Right hindlimb (tissue), 1 donor: ENCODE measurements at regions not wholly inside any gene's neighbourhood (a gene's known extent, or its start where the extent isn't known, plus 50 kb on each side); places are given as distances from the start of the nearest gene placed in this dataset.
"Not testable (repeated sequence)": the region's sequence is repeated elsewhere in the genome, so short reads cannot be mapped to it uniquely, and the experiment has no call there.

ENCODE experiments used
- DNase-seq: peaks from one replicate; pipeline ENCODE4 v3.0.0-alpha.2; 2018

DNA sequence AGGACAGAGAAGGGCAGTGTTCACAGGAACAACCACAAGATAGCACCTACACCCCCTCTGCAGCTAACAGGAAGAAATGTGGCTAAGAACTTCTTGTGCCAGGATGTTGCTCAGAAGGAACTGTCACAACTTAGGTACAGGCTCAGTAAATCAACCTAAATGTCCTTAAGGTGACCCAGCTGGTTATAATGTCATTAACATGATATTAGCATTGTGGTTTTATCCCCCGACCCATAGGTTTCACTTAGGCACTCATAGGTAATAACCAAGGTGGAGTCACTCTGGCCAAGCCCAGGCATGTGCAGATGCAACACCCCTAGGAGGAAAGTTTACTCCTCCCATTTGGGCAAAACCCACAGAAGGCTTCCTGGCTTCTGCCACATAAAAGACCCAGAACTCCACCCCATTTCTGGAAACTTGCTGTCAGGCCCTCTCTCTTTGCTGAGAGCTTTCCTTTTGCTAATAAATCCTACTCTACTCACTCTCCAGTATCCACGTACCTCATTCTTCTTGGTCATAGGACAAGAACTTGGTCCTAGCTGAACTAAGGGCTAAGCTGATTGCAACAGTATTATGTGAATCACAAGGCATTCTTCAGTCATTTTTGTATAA lies 951.3 kb downstream of the SLITRK5 start:
- no peak for DNase-seq

DNA sequence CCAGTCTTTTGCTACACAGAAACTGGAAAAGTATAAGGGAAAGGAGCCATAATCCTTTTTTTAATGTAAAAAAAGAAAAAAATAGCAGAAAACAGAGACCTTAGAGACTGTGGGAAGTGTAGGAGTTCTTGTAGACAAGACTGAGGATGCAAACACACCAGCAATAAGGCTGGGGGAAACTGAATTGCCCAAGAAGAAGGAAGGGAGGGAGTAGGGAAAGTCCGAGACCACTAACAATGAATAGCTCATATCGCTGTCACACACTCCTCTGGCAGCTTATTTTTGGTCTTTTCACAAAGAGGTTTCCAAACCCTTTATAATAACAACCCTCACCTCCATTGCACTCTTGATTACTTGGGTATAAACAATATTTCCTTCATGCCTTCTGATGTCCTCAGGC lies 952.0 kb downstream of the SLITRK5 start:
- DNase-seq, result no peak

GRCh38 chr13:88627071-88627470 lies 955.9 kb downstream of the SLITRK5 start:
- no peak for DNase-seq

DNA sequence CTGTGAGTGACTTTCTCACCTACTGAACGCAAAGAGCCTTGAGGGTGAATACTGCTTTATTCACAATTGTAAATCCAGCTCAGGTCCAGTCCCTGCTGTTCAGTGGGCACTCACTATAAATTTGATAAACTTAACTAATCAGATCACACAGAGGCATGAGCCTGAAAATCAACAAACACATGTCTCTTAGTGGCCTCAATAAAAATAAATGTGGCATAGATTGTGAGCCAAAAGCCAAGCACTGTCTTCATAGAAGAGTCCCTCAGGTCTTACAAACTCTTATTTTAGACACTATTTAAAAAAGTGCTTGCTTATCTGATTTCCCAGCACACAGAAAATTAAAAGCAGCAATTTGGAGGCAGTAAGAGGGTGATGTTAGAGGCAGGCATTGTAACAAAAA lies 957.7 kb downstream of the SLITRK5 start:
- DNase-seq, result no peak

GRCh38 chr13:88637935-88638334 lies 966.8 kb downstream of the SLITRK5 start:
- DNase-seq, result no peak

DNA sequence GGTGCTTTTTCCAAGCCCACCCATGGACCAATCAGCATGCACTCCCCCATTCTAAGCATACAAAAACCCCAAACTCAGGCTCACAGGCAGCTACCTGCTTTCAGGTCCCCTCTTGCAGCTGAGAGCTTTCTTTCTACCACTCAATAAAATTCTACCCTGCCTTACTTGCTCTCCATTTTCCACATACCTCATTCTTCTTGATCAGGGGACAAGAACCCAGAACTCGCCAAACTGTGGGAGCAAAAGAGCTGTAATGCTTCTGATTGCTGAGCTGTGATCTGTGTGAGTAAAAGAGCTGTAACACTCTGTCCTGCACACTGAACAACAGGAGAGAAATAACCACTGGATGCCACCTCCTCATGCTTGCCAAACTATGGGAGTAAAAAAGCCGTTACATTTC lies 972.1 kb downstream of the SLITRK5 start:
- DNase-seq, result no peak

GRCh38 chr13:88648598-88649373 lies 977.6 kb downstream of the SLITRK5 start:
- DNase-seq, result no peak

DNA sequence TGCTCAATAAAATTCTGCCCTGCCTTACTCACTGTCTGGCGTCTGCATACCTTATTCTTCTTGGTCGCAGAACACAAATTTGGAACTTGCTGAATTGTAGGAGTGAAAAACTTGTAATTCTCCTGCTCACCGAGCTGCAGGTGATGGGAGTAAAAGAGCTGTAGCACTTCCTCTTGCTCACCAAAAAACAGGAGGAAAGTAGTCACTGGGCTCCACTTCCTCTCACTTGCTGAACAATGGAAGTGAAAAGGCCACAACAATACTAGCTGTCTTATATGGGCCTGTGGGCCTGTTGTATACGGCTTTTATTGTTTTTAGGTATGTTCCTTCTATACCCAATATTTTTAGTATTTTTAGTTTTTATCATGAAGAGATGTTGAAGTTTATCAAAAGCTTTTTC lies 978.7 kb downstream of the SLITRK5 start:
- DNase-seq, result no peak

- no peak for DNase-seq
These were observed 980.4 kb downstream of the SLITRK5 start for GRCh38 chr13:88651531-88651930.

DNA sequence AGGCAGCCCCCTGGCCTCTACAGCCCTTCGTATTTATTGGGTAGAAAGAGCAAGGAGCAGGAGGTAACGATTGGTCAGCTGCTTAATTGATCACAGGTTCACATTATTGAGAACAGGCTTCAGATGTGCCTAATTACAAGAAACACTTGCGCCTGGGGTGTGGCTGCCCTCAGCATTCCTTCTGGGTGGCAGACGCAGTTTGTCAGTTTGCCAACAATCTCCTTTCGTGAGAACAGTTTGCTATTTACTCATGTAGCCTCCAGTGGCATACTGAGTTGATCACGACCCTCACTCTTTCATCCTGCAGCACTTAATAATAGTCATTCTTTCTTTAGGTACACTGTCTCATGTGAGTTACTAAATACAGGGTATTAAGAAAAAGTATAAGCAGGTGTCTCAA lies 985.6 kb downstream of the SLITRK5 start:
- DNase-seq, result no peak

DNA sequence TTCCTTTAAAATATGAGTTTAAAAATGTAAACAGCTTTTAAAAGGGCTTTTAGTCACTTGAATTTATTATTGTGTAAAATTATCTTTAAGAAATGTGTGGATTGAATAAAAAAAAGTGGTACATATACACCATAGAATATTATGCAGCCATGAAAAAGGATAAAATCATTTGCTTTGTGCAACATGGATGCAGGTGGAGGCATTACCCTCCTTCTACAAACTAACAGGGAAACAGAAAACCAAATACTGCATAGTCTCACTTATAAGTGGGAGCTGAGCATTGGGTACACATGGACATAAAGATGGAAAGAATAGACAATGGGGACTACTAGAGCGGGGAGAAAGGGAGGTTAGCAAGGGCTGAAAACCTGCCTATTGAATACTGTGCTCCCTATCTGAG lies 999.3 kb downstream of the SLITRK5 start:
- DNase-seq, result no peak

DNA sequence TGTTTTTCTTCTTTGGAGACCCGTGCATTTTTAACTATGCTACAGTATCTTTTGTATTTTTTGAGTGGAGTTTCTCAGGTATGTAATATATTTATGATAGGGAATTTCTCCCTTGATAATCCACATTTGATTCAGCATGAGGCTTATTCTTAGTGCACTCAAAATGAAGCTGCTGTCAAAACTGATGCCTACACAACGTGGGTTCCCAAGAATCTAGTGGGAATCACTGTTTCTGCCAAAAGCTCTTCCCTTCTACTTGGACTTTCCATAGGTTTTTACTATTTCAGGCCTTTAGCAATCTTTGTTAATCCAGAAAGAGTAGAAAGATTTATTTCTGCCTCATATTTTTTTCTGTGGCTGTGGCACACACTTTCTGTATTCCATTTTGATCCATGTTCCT lies 1003.7 kb downstream of the SLITRK5 start:
- DNase-seq, result no peak

- DNase-seq, result no peak
These were observed 1004.3 kb downstream of the SLITRK5 start for GRCh38 chr13:88675347-88675996.

- no peak for DNase-seq
These were observed 1004.8 kb downstream of the SLITRK5 start for GRCh38 chr13:88676016-88676415.

GRCh38 chr13:88685459-88685858 lies 1014.3 kb downstream of the SLITRK5 start:
- no peak for DNase-seq

DNA sequence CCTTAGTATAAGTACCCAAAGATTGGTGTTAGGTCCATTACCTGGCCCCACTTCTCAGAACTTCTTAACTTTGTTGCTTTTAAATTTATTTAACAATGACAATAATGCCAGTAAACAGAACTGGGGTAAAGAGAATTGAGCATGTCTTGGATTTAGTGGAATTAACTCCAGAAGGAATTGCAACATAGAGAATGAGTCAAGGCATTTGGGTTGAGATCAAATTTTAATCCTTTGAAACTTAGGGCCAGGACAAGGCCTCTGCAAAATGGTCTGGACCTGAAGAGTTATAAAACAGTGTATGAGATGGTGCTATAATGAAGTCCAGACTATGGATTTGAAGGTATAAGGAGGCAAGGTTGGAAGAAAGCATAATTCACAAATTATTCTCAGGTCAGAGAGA lies 1030.4 kb downstream of the SLITRK5 start:
- DNase-seq, result no peak

GRCh38 chr13:88704600-88705275 lies 1033.6 kb downstream of the SLITRK5 start:
- no peak for DNase-seq

GRCh38 chr13:88707646-88708045 lies 1036.5 kb downstream of the SLITRK5 start:
- DNase-seq, result no peak

DNA sequence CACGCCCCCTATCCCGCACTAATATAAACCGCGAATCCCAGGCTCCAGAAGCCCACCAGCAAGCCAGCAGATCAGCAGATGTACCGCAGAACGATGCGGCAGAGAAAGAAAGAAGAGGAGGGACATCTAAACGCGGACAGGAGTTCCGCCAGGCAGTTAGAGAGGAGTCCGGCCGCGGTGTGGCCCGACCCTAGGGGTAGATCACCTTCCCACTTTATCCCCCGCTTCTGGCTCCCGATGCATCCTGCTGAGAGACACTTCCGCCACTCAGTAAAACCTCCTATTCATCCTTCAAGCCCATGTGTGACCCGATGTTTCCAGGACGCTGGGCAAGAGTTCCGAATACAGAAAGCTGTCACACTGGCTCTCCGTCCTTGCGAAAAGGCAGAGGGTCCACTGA lies 1046.8 kb downstream of the SLITRK5 start:
- DNase-seq, result no peak

DNA sequence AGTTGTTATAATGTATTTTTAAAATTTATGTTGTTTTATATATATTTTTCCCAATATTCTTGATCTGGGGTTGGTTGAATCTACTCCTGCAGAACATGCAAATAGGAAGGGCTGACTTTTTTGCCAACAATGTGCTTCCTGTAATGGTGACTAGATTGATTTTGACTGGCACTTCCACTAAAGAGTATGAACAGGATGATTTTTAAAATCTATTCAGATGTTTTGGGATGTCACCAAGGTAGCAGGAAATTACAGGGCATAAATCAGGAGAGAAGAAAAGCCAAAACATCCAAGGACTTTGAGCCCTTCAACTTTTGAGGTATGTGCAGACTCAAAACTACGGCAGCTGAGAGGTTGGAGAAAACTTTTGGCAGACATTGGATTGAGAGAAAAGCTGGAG lies 1047.6 kb downstream of the SLITRK5 start:
- DNase-seq, result no peak

- DNase-seq, result no peak
These were observed 1054.9 kb downstream of the SLITRK5 start for GRCh38 chr13:88726075-88726474.

GRCh38 chr13:88727236-88727635 lies 1056.1 kb downstream of the SLITRK5 start:
- DNase-seq, result not testable (repeated sequence)

DNA sequence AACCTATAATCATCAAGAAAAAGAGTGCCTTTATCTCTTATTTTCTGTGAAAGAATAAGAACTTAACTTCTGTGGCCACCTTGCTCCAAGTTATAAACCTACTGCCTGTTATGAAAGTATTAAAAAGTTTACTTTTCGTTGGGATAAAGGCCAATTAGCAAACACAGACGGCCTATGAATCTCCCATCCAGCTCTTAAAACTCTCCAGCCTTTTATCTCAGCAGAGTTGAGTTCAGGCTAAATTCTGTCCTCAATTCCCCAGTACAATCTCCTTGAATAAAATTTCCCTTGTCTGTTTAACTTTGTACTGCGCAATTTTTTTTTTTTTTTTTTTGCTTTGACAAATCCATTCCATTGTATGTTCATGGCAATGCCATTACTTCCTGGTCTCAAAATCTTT lies 1058.4 kb downstream of the SLITRK5 start:
- DNase-seq, result no peak

DNA sequence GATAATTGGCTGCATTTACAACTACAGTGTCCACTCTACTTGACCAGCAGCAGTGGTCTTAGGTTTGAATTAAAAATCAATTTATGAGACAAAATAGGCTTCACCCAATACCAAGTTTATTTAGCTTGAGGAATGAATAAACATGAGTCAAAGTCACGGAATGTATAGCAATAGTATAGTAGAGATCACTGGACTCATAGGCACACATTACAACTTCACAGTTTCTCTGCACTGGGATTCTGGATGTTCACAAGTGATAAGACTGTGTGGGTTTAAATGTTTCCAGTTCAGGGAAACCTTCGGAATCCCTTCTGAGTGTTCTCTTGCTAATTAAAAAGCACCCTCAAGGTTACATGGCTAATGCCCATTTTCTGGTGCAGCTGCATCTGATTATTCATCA lies 1064.9 kb downstream of the SLITRK5 start:
- DNase-seq, result no peak
